GM21576 (cell line): ENCODE measurements at regions not wholly inside any gene's neighbourhood (a gene's known extent, or its start where the extent isn't known, plus 50 kb on each side); places are given as distances from the start of the nearest gene placed in this dataset.
"Not testable (repeated sequence)": the region's sequence is repeated elsewhere in the genome, so short reads cannot be mapped to it uniquely, and the experiment has no call there.

Experiments
- ATAC-seq: cut with Tn5 transposase; IDR thresholded peaks from one replicate; pipeline ENCODE4 v1.9.1; 2021; ENCODE audit warnings: mild to moderate bottlenecking, moderate library complexity; ENCODE audit not compliant: unreplicated experiment

- ATAC-seq = not testable (repeated sequence)
Observed at GRCh38 chr1:185517301-185517700, 200.3 kb upstream of the IVNS1ABP start.

- ATAC-seq = no peak
Observed at GRCh38 chr1:185515696-185516095, 198.7 kb upstream of the IVNS1ABP start.

- no peak for ATAC-seq
Observed at GRCh38 chr1:185514311-185514710, 197.3 kb upstream of the IVNS1ABP start.

GRCh38 chr1:185512442-185512841 is 195.4 kb upstream of the IVNS1ABP start:
- no peak for ATAC-seq

- no peak for ATAC-seq
Observed at GRCh38 chr1:185501099-185501498, 184.1 kb upstream of the IVNS1ABP start.

- ATAC-seq = no peak
Observed at GRCh38 chr1:185500001-185500626, 183.1 kb upstream of the IVNS1ABP start.

GRCh38 chr1:185498207-185498606 is 181.2 kb upstream of the IVNS1ABP start:
- ATAC-seq = no peak

- no peak for ATAC-seq
Observed at GRCh38 chr1:185497177-185497576, 180.1 kb upstream of the IVNS1ABP start.

- ATAC-seq = no peak
Observed at GRCh38 chr1:185495898-185496297, 178.9 kb upstream of the IVNS1ABP start.

GRCh38 chr1:185495007-185495406 is 178.0 kb upstream of the IVNS1ABP start:
- ATAC-seq = no peak

GRCh38 chr1:185492089-185492825 is 175.2 kb upstream of the IVNS1ABP start:
- no peak for ATAC-seq

GRCh38 chr1:185491604-185492003 is 174.6 kb upstream of the IVNS1ABP start:
- no peak for ATAC-seq

- ATAC-seq = no peak
Observed at GRCh38 chr1:185490924-185491323, 173.9 kb upstream of the IVNS1ABP start.

- ATAC-seq = no peak
Observed at GRCh38 chr1:185489406-185489805, 172.4 kb upstream of the IVNS1ABP start.

GRCh38 chr1:185488808-185489207 is 171.8 kb upstream of the IVNS1ABP start:
- ATAC-seq = no peak

- ATAC-seq = no peak
Observed at GRCh38 chr1:185487936-185488335, 170.9 kb upstream of the IVNS1ABP start.

- ATAC-seq = no peak
Observed at GRCh38 chr1:185487026-185487425, 170.0 kb upstream of the IVNS1ABP start.

GRCh38 chr1:185486346-185486745 is 169.3 kb upstream of the IVNS1ABP start:
- no peak for ATAC-seq

- ATAC-seq = no peak
Observed at GRCh38 chr1:185483664-185484450, 166.8 kb upstream of the IVNS1ABP start.

- ATAC-seq = no peak
Observed at GRCh38 chr1:185483217-185483616, 166.2 kb upstream of the IVNS1ABP start.

GRCh38 chr1:185480545-185480944 is 163.5 kb upstream of the IVNS1ABP start:
- no peak for ATAC-seq

GRCh38 chr1:185479796-185480195 is 162.8 kb upstream of the IVNS1ABP start:
- ATAC-seq = no peak
